CD4-positive, alpha-beta memory T cell (primary cell): ENCODE measurements at regions not wholly inside any gene's neighbourhood (a gene's known extent, or its start where the extent isn't known, plus 50 kb on each side); places are given as distances from the start of the nearest gene placed in this dataset.

ENCODE experiments used
- CTCF ChIA-PET: fragments of 350-600 bp; sonication (Branson Sonifier 250); formaldehyde crosslinking; loops from one replicate; lab custom pipeline; 2021; ENCODE audit warnings: inconsistent platforms; ENCODE audit not compliant: partially characterized antibody; lab: Charles Lee
- POLR2A ChIA-PET: fragments of 350-600 bp; sonication (Branson Sonifier 250); formaldehyde crosslinking; loops from one replicate; lab custom pipeline; 2021; ENCODE audit not compliant: partially characterized antibody; lab: Charles Lee
- DNase-seq, 5 donors: peaks; one replicate each; pipeline versions ENCODE4 v3.0.0 to v3.0.0-alpha.2; 2020 to 2022; ENCODE audit warnings: mixed read lengths in 1 of 5
- H3K27ac ChIP-seq: one replicate; pipeline ENCODE4 v1.7.0; 2013; ENCODE audit warnings: low read depth, low read length
- H3K27me3 ChIP-seq: 2 replicates; pipeline ENCODE4 v1.7.0; 2013; ENCODE audit warnings: mild to moderate bottlenecking, low read length, moderate library complexity; ENCODE audit not compliant: insufficient read depth
- H3K36me3 ChIP-seq: 2 replicates; pipeline ENCODE4 v1.7.0; 2013; ENCODE audit warnings: mild to moderate bottlenecking, low read length, moderate library complexity; ENCODE audit not compliant: insufficient read depth
- H3K4me1 ChIP-seq: 2 replicates; pipeline ENCODE4 v1.7.0; 2013; ENCODE audit warnings: mild to moderate bottlenecking, low read length, moderate library complexity; ENCODE audit not compliant: insufficient read depth
- H3K4me3 ChIP-seq, 2 donors: one replicate each; pipeline ENCODE4 v1.7.0; 2013; ENCODE audit warnings: low read length in 2 of 2, mild to moderate bottlenecking in 1 of 2
- H3K9me3 ChIP-seq, 2 donors: one replicate each; pipeline ENCODE4 v1.7.0; 2013; ENCODE audit warnings: low read length in 2 of 2, control low read depth in 1 of 2; ENCODE audit not compliant: control insufficient read depth in 1 of 2
- H3K27ac Mint-ChIP-seq, 7 donors: one replicate each; pipeline ENCODE4 v1.8.0; 2020 to 2021; ENCODE audit warnings: mixed read lengths in 7 of 7, mild to moderate bottlenecking in 6 of 7, inconsistent platforms in 3 of 7, moderate library complexity in 3 of 7
- H3K27me3 Mint-ChIP-seq, 2 donors: one replicate each; pipeline ENCODE4 v1.8.0; 2020 to 2021; ENCODE audit warnings: mixed read lengths in 2 of 2
- H3K36me3 Mint-ChIP-seq, 2 donors: one replicate each; pipeline ENCODE4 v1.8.0; 2020 to 2021; ENCODE audit warnings: mixed read lengths in 2 of 2, inconsistent platforms in 1 of 2, mild to moderate bottlenecking in 1 of 2
- H3K4me1 Mint-ChIP-seq, 4 donors: one replicate each; pipeline ENCODE4 v1.8.0; 2020 to 2021; ENCODE audit warnings: mixed read lengths in 4 of 4, mild to moderate bottlenecking in 1 of 4
- H3K4me3 Mint-ChIP-seq, 8 donors: one replicate each; pipeline ENCODE4 v1.8.0; 2020 to 2021; ENCODE audit warnings: mixed read lengths in 8 of 8, mild to moderate bottlenecking in 7 of 8, moderate library complexity in 6 of 8, inconsistent platforms in 3 of 8
- H3K9me3 Mint-ChIP-seq, 8 donors: one replicate each; pipeline ENCODE4 v1.8.0; 2020 to 2021; ENCODE audit warnings: mixed read lengths in 8 of 8, mild to moderate bottlenecking in 5 of 8, inconsistent platforms in 3 of 8, moderate library complexity in 1 of 8
- intact Hi-C: fragments of 100-400 bp; cut with micrococcal nuclease; formaldehyde crosslinking; loops from one replicate; pipeline ENCODE4 v1.15.1; 2023

GRCh38 chr4:181234951-181235680, 1008.1 kb upstream of the TENM3 start:
- intact Hi-C loops, result no loop called here
- DNase-seq, result no peak
- Mint-ChIP-seq H3K27me3 (no peaks in the 10 kb centered on the region), H3K9me3 (peaks cover 0 to 4% (median 1%) of the 10 kb centered on the region in 8 donors), H3K4me3 (no peak overlapping the region), H3K27ac (no peak overlapping the region), H3K4me1 (no peaks in the 10 kb centered on the region), H3K36me3 (no peaks in the 10 kb centered on the region)
- no peaks in the 10 kb centered on the region for H3K9me3 ChIP-seq
- H3K27me3 ChIP-seq, result no peaks in the 10 kb centered on the region
- ChIA-PET POLR2A (no interaction called here), CTCF (no interaction called here)
- no peak overlapping the region for H3K27ac ChIP-seq
- H3K4me3 ChIP-seq, result no peak overlapping the region
- no peaks in the 10 kb centered on the region for H3K4me1 ChIP-seq
- no peaks in the 10 kb centered on the region for H3K36me3 ChIP-seq

GRCh38 chr4:181245326-181245725, 997.9 kb upstream of the TENM3 start:
- no peaks in the 10 kb centered on the region for H3K4me1 Mint-ChIP-seq
- no peaks in the 10 kb centered on the region for H3K27me3 ChIP-seq
- no peak overlapping the region for H3K4me3 Mint-ChIP-seq
- no peak overlapping the region for H3K27ac Mint-ChIP-seq
- H3K27ac ChIP-seq, result no peak overlapping the region
- no peaks in the 10 kb centered on the region for H3K36me3 ChIP-seq
- CTCF ChIA-PET, result no interaction called here
- H3K4me1 ChIP-seq, result no peaks in the 10 kb centered on the region
- H3K4me3 ChIP-seq, result no peak overlapping the region
- H3K9me3 ChIP-seq, result no peaks in the 10 kb centered on the region
- no peaks in the 10 kb centered on the region for H3K27me3 Mint-ChIP-seq
- peaks cover 0 to 9% (median 3%) of the 10 kb centered on the region in 8 donors for H3K9me3 Mint-ChIP-seq
- intact Hi-C loops, result no loop called here
- H3K36me3 Mint-ChIP-seq, result no peaks in the 10 kb centered on the region
- DNase-seq, result no peak
- POLR2A ChIA-PET, result no interaction called here

GRCh38 chr4:181249031-181249430, 994.2 kb upstream of the TENM3 start:
- Histone ChIP-seq H3K4me3 (no peak overlapping the region), H3K4me1 (no peaks in the 10 kb centered on the region), H3K36me3 (no peaks in the 10 kb centered on the region), H3K9me3 (no peaks in the 10 kb centered on the region), H3K27me3 (no peaks in the 10 kb centered on the region), H3K27ac (no peak overlapping the region)
- no peaks in the 10 kb centered on the region for H3K36me3 Mint-ChIP-seq
- intact Hi-C loops, result no loop called here
- ChIA-PET POLR2A (no interaction called here), CTCF (no interaction called here)
- no peaks in the 10 kb centered on the region for H3K27me3 Mint-ChIP-seq
- no peak overlapping the region for H3K4me3 Mint-ChIP-seq
- H3K4me1 Mint-ChIP-seq, result no peaks in the 10 kb centered on the region
- DNase-seq, result no peak
- H3K27ac Mint-ChIP-seq, result no peak overlapping the region
- peaks cover 0 to 8% (median 2%) of the 10 kb centered on the region in 8 donors for H3K9me3 Mint-ChIP-seq

- intact Hi-C loops, result no loop called here
- POLR2A ChIA-PET, result no interaction called here
- no peaks in the 10 kb centered on the region for H3K27me3 Mint-ChIP-seq
- H3K4me3 Mint-ChIP-seq, result no peak overlapping the region
- DNase-seq, result no peak
- H3K9me3 Mint-ChIP-seq, result peaks cover 0 to 18% (median 5%) of the 10 kb centered on the region in 8 donors
- Histone ChIP-seq H3K4me1 (no peaks in the 10 kb centered on the region), H3K36me3 (no peaks in the 10 kb centered on the region), H3K4me3 (no peak overlapping the region), H3K9me3 (no peaks in the 10 kb centered on the region), H3K27me3 (no peaks in the 10 kb centered on the region), H3K27ac (no peak overlapping the region)
- no peaks in the 10 kb centered on the region for H3K4me1 Mint-ChIP-seq
- H3K36me3 Mint-ChIP-seq, result no peaks in the 10 kb centered on the region
- CTCF ChIA-PET, result no interaction called here
- H3K27ac Mint-ChIP-seq, result no peak overlapping the region
Observed at GRCh38 chr4:181254771-181255170, 988.4 kb upstream of the TENM3 start.

- Histone ChIP-seq H3K4me1 (no peaks in the 10 kb centered on the region), H3K27ac (no peak overlapping the region), H3K36me3 (no peaks in the 10 kb centered on the region), H3K4me3 (no peak overlapping the region), H3K27me3 (no peaks in the 10 kb centered on the region), H3K9me3 (no peaks in the 10 kb centered on the region)
- H3K9me3 Mint-ChIP-seq, result peaks cover 0 to 18% (median 1%) of the 10 kb centered on the region in 8 donors
- no peak overlapping the region for H3K4me3 Mint-ChIP-seq
- no peaks in the 10 kb centered on the region for H3K36me3 Mint-ChIP-seq
- no peak for DNase-seq
- no peak overlapping the region for H3K27ac Mint-ChIP-seq
- no peaks in the 10 kb centered on the region for H3K27me3 Mint-ChIP-seq
- intact Hi-C loops, result no loop called here
- no peaks in the 10 kb centered on the region for H3K4me1 Mint-ChIP-seq
- CTCF ChIA-PET, result no interaction called here
- POLR2A ChIA-PET, result no interaction called here
Observed at GRCh38 chr4:181258569-181258968, 984.6 kb upstream of the TENM3 start.

- H3K9me3 Mint-ChIP-seq, result peaks cover 0 to 12% (median 1%) of the 10 kb centered on the region in 8 donors
- H3K36me3 Mint-ChIP-seq, result no peaks in the 10 kb centered on the region
- DNase-seq, result no peak
- H3K36me3 ChIP-seq, result no peaks in the 10 kb centered on the region
- no peak overlapping the region for H3K27ac ChIP-seq
- no peaks in the 10 kb centered on the region for H3K27me3 Mint-ChIP-seq
- ChIA-PET CTCF (no interaction called here), POLR2A (no interaction called here)
- no peaks in the 10 kb centered on the region for H3K4me1 Mint-ChIP-seq
- H3K4me1 ChIP-seq, result no peaks in the 10 kb centered on the region
- no peak overlapping the region for H3K4me3 ChIP-seq
- no peaks in the 10 kb centered on the region for H3K9me3 ChIP-seq
- H3K27me3 ChIP-seq, result no peaks in the 10 kb centered on the region
- H3K4me3 Mint-ChIP-seq, result no peak overlapping the region
- H3K27ac Mint-ChIP-seq, result no peak overlapping the region
- intact Hi-C loops, result no loop called here
Observed at GRCh38 chr4:181259081-181259709, 984.0 kb upstream of the TENM3 start.

GRCh38 chr4:181261279-181261678, 981.9 kb upstream of the TENM3 start:
- intact Hi-C loops, result no loop called here
- Histone ChIP-seq H3K36me3 (no peaks in the 10 kb centered on the region), H3K9me3 (no peaks in the 10 kb centered on the region), H3K4me3 (no peak overlapping the region), H3K4me1 (no peaks in the 10 kb centered on the region), H3K27ac (no peak overlapping the region), H3K27me3 (no peaks in the 10 kb centered on the region)
- Mint-ChIP-seq H3K27me3 (no peaks in the 10 kb centered on the region), H3K27ac (no peak overlapping the region), H3K4me3 (no peak overlapping the region), H3K36me3 (no peaks in the 10 kb centered on the region), H3K4me1 (no peaks in the 10 kb centered on the region), H3K9me3 (peaks cover 0 to 12% (median 2%) of the 10 kb centered on the region in 8 donors)
- CTCF ChIA-PET, result no interaction called here
- POLR2A ChIA-PET, result no interaction called here
- DNase-seq, result no peak
